ENCODE measurements at regions not wholly inside any gene's neighbourhood (a gene's known extent, or its start where the extent isn't known, plus 50 kb on each side); places are given as distances from the start of the nearest gene placed in this dataset.

- TF ChIP-seq, protein P1, sequence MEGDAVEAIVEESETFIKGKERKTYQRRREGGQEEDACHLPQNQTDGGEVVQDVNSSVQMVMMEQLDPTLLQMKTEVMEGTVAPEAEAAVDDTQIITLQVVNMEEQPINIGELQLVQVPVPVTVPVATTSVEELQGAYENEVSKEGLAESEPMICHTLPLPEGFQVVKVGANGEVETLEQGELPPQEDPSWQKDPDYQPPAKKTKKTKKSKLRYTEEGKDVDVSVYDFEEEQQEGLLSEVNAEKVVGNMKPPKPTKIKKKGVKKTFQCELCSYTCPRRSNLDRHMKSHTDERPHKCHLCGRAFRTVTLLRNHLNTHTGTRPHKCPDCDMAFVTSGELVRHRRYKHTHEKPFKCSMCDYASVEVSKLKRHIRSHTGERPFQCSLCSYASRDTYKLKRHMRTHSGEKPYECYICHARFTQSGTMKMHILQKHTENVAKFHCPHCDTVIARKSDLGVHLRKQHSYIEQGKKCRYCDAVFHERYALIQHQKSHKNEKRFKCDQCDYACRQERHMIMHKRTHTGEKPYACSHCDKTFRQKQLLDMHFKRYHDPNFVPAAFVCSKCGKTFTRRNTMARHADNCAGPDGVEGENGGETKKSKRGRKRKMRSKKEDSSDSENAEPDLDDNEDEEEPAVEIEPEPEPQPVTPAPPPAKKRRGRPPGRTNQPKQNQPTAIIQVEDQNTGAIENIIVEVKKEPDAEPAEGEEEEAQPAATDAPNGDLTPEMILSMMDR (IDR thresholded peaks at IDR 0.05), result no peak
- no peak for TF ChIP-seq POLR2A (IDR thresholded peaks at IDR 0.05)
These were observed 1638.3 kb upstream of the LRRTM1 start for GRCh38 chr2:81942876-81943275.

All from testis (tissue), 2 donors.